Osteocyte (in vitro differentiated cells): ENCODE measurements at regions not wholly inside any gene's neighbourhood (a gene's known extent, or its start where the extent isn't known, plus 50 kb on each side); places are given as distances from the start of the nearest gene placed in this dataset.
A peak's percentile ranks its signal among the peaks of the same experiment; 100 is the strongest.
"Not testable (repeated sequence)": the region's sequence is repeated elsewhere in the genome, so short reads cannot be mapped to it uniquely, and the experiment has no call there.

Experiments
- DNase-seq: peaks from one replicate; pipeline ENCODE4 v3.0.0; 2021; ENCODE audit warnings: mixed read lengths; ENCODE audit not compliant: unreplicated experiment; ENCODE audit errors: extremely low spot score
- H3K27ac Mint-ChIP-seq: one replicate; pipeline ENCODE4 v1.8.0; 2021; ENCODE audit warnings: mild to moderate bottlenecking, mixed read lengths; ENCODE audit not compliant: unreplicated experiment
- H3K27me3 Mint-ChIP-seq: one replicate; pipeline ENCODE4 v1.8.0; 2021; ENCODE audit warnings: mixed read lengths; ENCODE audit not compliant: unreplicated experiment
- H3K36me3 Mint-ChIP-seq: one replicate; pipeline ENCODE4 v1.8.0; 2021; ENCODE audit warnings: mixed read lengths; ENCODE audit not compliant: unreplicated experiment
- H3K4me1 Mint-ChIP-seq: one replicate; pipeline ENCODE4 v1.8.0; 2021; ENCODE audit warnings: mixed read lengths; ENCODE audit not compliant: unreplicated experiment
- H3K4me3 Mint-ChIP-seq: one replicate; pipeline ENCODE4 v1.8.0; 2021; ENCODE audit warnings: mild to moderate bottlenecking, moderate library complexity, mixed read lengths; ENCODE audit not compliant: unreplicated experiment
- H3K9me3 Mint-ChIP-seq: one replicate; pipeline ENCODE4 v1.8.0; 2021; ENCODE audit warnings: mixed read lengths; ENCODE audit not compliant: unreplicated experiment
- TF ChIP-seq, protein P1 (sequence below): fragments of 200-600 bp; sonication (generic); IDR thresholded peaks from 2 replicates; pipeline ENCODE4 v1.5.0; 2021; ENCODE audit warnings: antibody characterized with exemption, mild to moderate bottlenecking, moderate library complexity

- H3K27me3 Mint-ChIP-seq: no peaks in the 10 kb centered on the region
- no peak overlapping the region for H3K27ac Mint-ChIP-seq
- H3K4me1 Mint-ChIP-seq: no peaks in the 10 kb centered on the region
- no peaks in the 10 kb centered on the region for H3K36me3 Mint-ChIP-seq
- no peaks in the 10 kb centered on the region for H3K9me3 Mint-ChIP-seq
- H3K4me3 Mint-ChIP-seq: no peak overlapping the region
- no peak for DNase-seq
- TF ChIP-seq, protein P1, sequence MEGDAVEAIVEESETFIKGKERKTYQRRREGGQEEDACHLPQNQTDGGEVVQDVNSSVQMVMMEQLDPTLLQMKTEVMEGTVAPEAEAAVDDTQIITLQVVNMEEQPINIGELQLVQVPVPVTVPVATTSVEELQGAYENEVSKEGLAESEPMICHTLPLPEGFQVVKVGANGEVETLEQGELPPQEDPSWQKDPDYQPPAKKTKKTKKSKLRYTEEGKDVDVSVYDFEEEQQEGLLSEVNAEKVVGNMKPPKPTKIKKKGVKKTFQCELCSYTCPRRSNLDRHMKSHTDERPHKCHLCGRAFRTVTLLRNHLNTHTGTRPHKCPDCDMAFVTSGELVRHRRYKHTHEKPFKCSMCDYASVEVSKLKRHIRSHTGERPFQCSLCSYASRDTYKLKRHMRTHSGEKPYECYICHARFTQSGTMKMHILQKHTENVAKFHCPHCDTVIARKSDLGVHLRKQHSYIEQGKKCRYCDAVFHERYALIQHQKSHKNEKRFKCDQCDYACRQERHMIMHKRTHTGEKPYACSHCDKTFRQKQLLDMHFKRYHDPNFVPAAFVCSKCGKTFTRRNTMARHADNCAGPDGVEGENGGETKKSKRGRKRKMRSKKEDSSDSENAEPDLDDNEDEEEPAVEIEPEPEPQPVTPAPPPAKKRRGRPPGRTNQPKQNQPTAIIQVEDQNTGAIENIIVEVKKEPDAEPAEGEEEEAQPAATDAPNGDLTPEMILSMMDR: peak; percentile 78
Observed at GRCh38 chr13:89066868-89067466, 1395.8 kb downstream of the SLITRK5 start.

- no peak overlapping the region for H3K27ac Mint-ChIP-seq
- TF ChIP-seq, protein P1: no peak
- H3K4me3 Mint-ChIP-seq: no peak overlapping the region
- H3K4me1 Mint-ChIP-seq: no peaks in the 10 kb centered on the region
- H3K9me3 Mint-ChIP-seq: peaks cover 11% of the 10 kb centered on the region
- H3K27me3 Mint-ChIP-seq: no peaks in the 10 kb centered on the region
- H3K36me3 Mint-ChIP-seq: no peaks in the 10 kb centered on the region
- DNase-seq: no peak
Observed at GRCh38 chr13:89072979-89073378, 1401.8 kb downstream of the SLITRK5 start.

DNA sequence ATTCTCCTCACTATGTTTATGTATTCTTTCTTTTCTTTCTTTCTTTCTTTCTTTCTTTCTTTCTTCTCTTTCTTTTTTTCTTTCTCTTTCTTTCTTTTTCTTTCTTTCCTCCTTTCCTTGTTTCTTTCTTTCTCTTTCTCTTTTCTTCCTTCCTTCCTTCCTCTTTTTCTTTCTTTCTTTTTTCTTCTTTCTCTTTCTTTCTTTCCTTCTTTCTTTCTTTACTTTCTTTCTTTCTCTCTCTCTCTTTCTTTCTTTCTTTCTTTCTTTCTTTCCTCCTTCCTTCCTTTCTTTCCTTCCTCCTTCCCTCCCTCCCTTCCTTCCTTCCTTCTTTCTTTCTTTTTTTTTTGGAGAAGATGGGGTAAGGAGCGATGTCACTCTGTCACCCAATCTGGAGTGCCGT, 1405.5 kb downstream of the SLITRK5 start:
- Mint-ChIP-seq H3K4me1 (no peaks in the 10 kb centered on the region), H3K27me3 (no peaks in the 10 kb centered on the region), H3K27ac (no peak overlapping the region), H3K4me3 (no peak overlapping the region), H3K36me3 (no peaks in the 10 kb centered on the region), H3K9me3 (peaks cover 11% of the 10 kb centered on the region)
- TF ChIP-seq, protein P1: no peak
- DNase-seq: no peak

DNA sequence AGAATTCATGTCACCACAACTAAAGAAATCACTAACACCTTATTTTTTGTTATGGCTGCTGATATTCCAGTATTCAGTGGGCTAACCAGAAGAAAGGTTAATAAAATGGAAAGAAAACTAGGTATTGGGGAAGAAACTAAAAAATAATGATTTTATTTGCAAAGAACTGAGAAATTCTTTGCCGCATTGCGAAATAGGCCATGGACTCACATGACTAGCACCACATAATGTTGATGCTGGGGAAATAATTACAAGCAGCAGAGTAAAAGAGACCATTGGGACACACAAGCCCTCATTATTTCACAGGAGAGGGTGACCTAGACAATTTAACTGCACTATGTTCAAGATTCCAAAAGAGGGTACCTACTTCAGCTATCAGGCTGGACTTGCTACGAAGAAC, 1411.5 kb downstream of the SLITRK5 start:
- no peaks in the 10 kb centered on the region for H3K27me3 Mint-ChIP-seq
- H3K4me1 Mint-ChIP-seq: peaks cover 13% of the 10 kb centered on the region
- no peak for DNase-seq
- TF ChIP-seq, protein P1: no peak
- H3K9me3 Mint-ChIP-seq: peaks cover 7% of the 10 kb centered on the region
- H3K4me3 Mint-ChIP-seq: no peak overlapping the region
- H3K27ac Mint-ChIP-seq: no peak overlapping the region
- no peaks in the 10 kb centered on the region for H3K36me3 Mint-ChIP-seq

GRCh38 chr13:89088107-89088506, 1416.9 kb downstream of the SLITRK5 start:
- not testable (repeated sequence) for H3K27me3 Mint-ChIP-seq, H3K36me3 Mint-ChIP-seq, H3K4me3 Mint-ChIP-seq, H3K27ac Mint-ChIP-seq, DNase-seq, H3K4me1 Mint-ChIP-seq, H3K9me3 Mint-ChIP-seq

DNA sequence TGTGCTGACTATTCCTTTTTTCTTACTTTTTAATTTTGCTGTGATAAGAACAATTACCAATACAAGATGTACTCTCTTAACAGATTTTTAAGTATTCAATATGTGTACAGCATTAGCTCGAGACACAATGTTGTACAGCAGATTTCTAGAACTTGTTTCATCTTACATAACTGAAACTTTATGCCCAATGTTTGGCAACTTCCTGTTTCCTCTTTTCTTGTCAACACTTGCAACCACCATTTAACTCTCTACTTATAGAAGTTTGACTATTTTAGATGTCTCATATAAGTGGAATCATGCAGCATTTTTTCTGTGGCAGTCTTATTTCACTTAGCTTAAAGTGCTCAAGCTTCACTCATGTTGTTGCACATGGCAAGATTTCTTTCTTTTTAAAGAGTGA, 1426.8 kb downstream of the SLITRK5 start:
- Mint-ChIP-seq H3K4me1 (no peaks in the 10 kb centered on the region), H3K27me3 (no peaks in the 10 kb centered on the region), H3K9me3 (no peaks in the 10 kb centered on the region), H3K27ac (no peak overlapping the region), H3K4me3 (no peak overlapping the region), H3K36me3 (no peaks in the 10 kb centered on the region)
- DNase-seq: no peak
- TF ChIP-seq, protein P1: no peak
